GM12878 (cell line): ENCODE measurements at regions not wholly inside any gene's neighbourhood (a gene's known extent, or its start where the extent isn't known, plus 50 kb on each side); places are given as distances from the start of the nearest gene placed in this dataset.

Experiments used
- ATAC-seq: fragments of 200-7000 bp; cut with Tn5 transposase; 3 replicates; pipeline ENCODE4 v1.9.1; 2020; ENCODE audit warnings: mild to moderate bottlenecking, moderate library complexity
- BruUV-seq: library from RNA; stranded (reverse); fragments of 400-500 nt; replicated peaks from 2 replicates; lab custom pipeline; 2021; lab: Mats Ljungman, UMichigan
- CTCF ChIA-PET: fragments of 300-600 bp; sonication (Branson Sonifier 250); formaldehyde crosslinking; extraction: SDS; loops from one replicate; lab custom pipeline; 2021; ENCODE audit warnings: inconsistent platforms; lab: Yijun Ruan, JAX
- POLR2A ChIA-PET: fragments of 350-600 bp; formaldehyde crosslinking; extraction: SDS; loops from one replicate; lab custom pipeline; 2021; ENCODE audit warnings: inconsistent platforms; lab: Charles Lee
- RAD21 ChIA-PET: fragments of 300-600 bp; sonication (Branson Sonifier 250); formaldehyde crosslinking; loops from one replicate; lab custom pipeline; 2023; ENCODE audit warnings: antibody characterized with exemption; ENCODE audit not compliant: unreplicated experiment; lab: Charles Lee
- SMC1A ChIA-PET: fragments of 300-600 bp; sonication (Branson Sonifier 250); formaldehyde crosslinking; loops from one replicate; lab custom pipeline; 2023; ENCODE audit not compliant: unreplicated experiment, uncharacterized antibody; lab: Charles Lee
- DNase-seq: peaks from one replicate; pipeline ENCODE4 v3.0.0-alpha.2; 2011; ENCODE audit warnings: low read depth, low spot score
- FAIRE-seq: peaks from 3 replicates; lab custom pipeline; 2011; peaks lifted over from hg19 to GRCh38; lab: Jason Lieb, UNC
- H2AFZ ChIP-seq: 2 replicates; pipeline ENCODE4 v1.6.0; 2011; ENCODE audit warnings: low read depth, low read length, control low read depth; ENCODE audit not compliant: control insufficient read depth
- H3K27ac ChIP-seq: 2 replicates; pipeline ENCODE4 v1.5.1; 2011; ENCODE audit warnings: control low read depth; ENCODE audit not compliant: control insufficient read depth, insufficient read depth
- H3K27me3 ChIP-seq, 2 experiments: replicated peaks in 1 of 2; 2 replicates each; pipeline versions ENCODE4 v1.6.0 to v1.6.1; 2011; ENCODE audit warnings: low read length in 1 of 2; ENCODE audit not compliant: control insufficient read depth in 2 of 2, insufficient read depth in 2 of 2
- H3K36me3 ChIP-seq, 2 experiments: 2 replicates each; pipeline ENCODE4 v1.5.1; 2011; ENCODE audit warnings: low read length in 1 of 2; ENCODE audit not compliant: control insufficient read depth in 2 of 2, insufficient read depth in 2 of 2
- H3K4me1 ChIP-seq: 2 replicates; pipeline ENCODE4 v1.6.1; 2011; ENCODE audit warnings: mild to moderate bottlenecking, low read length, moderate library complexity, mixed read lengths; ENCODE audit not compliant: control insufficient read depth, insufficient read depth
- H3K4me2 ChIP-seq: 2 replicates; pipeline ENCODE4 v1.6.0; 2011; ENCODE audit warnings: control low read depth; ENCODE audit not compliant: control insufficient read depth, insufficient read depth
- H3K4me3 ChIP-seq: fragments of 200-600 bp; sonication (generic); 2 replicates; pipeline ENCODE4 v1.5.1; 2016
- H3K79me2 ChIP-seq: 2 replicates; pipeline ENCODE4 v1.6.0; 2011; ENCODE audit warnings: low read length; ENCODE audit not compliant: control insufficient read depth, insufficient read depth
- H3K9ac ChIP-seq: 2 replicates; pipeline ENCODE4 v1.8.0; 2011; ENCODE audit warnings: low read length, control low read depth, mixed read lengths; ENCODE audit not compliant: control insufficient read depth, insufficient read depth
- H3K9me3 ChIP-seq: replicated peaks from 3 replicates; pipeline ENCODE4 v1.5.1; 2011; ENCODE audit warnings: mild to moderate bottlenecking, low read length; ENCODE audit not compliant: control insufficient read depth, insufficient read depth
- H4K20me1 ChIP-seq: 2 replicates; pipeline ENCODE4 v1.6.0; 2011; ENCODE audit not compliant: control insufficient read depth, insufficient read depth
- ASH2L ChIP-seq: fragments of 300-600, 200-600 bp; sonication (generic); IDR thresholded peaks from 2 replicates; pipeline ENCODE4 v1.6.1; 2017; ENCODE audit warnings: low read depth, mild to moderate bottlenecking, borderline replicate concordance
- BHLHE40 ChIP-seq, 2 experiments: fragments of 450-650 bp in 1 of 2; IDR thresholded peaks; 2 replicates each; pipeline ENCODE4 v1.6.1; 2011 to 2017; ENCODE audit warnings: low read depth in 2 of 2, borderline replicate concordance in 1 of 2, improper control_type of control experiment in 1 of 2, low read length in 1 of 2, mild to moderate bottlenecking in 1 of 2
- KDM1A ChIP-seq: fragments of 200-600 bp; sonication (generic); IDR thresholded peaks from 2 replicates; pipeline ENCODE4 v1.6.1; 2016; ENCODE audit warnings: borderline replicate concordance
- MEF2B ChIP-seq: fragments of 450-650 bp; IDR thresholded peaks from 2 replicates; pipeline ENCODE4 v1.6.1; 2018; ENCODE audit warnings: mild to moderate bottlenecking, moderate library complexity; ENCODE audit not compliant: partially characterized antibody, poor library complexity, severe bottlenecking
- NR2F1 ChIP-seq: fragments of 450-650 bp; conservative IDR thresholded peaks from 2 replicates; pipeline ENCODE4 v1.6.1; 2017; ENCODE audit warnings: mild to moderate bottlenecking
- TBL1XR1 ChIP-seq: IDR thresholded peaks from 2 replicates; pipeline ENCODE4 v1.6.1; 2012; ENCODE audit warnings: low read depth, low read length, improper control_type of control experiment
- WRNIP1 ChIP-seq: IDR thresholded peaks from 2 replicates; pipeline ENCODE4 v1.6.1; 2011; ENCODE audit warnings: low read depth, low read length, improper control_type of control experiment, borderline replicate concordance
- YY1 ChIP-seq: IDR thresholded peaks from 2 replicates; pipeline ENCODE4 v1.6.1; 2011; ENCODE audit warnings: low read depth, mild to moderate bottlenecking, low read length
- WGBS: methylation state at CpG from one replicate; pipeline ENCODE4 v1.1.6; 2016; ENCODE audit warnings: low lambda C conversion rate; ENCODE audit not compliant: insufficient replicate concordance, insufficient coverage; ENCODE audit errors: missing lambda C conversion rate; 5-methylcytosine and 5-hydroxymethylcytosine counted together
- in situ Hi-C: fragments of 300-500 bp; cut with MboI; formaldehyde crosslinking; loops from 9 replicates; pipeline ENCODE4 v1.14.3; 2018; ENCODE audit warnings: mixed read lengths
- intact Hi-C: fragments of 100-400 bp; cut with micrococcal nuclease; formaldehyde crosslinking; loops from one replicate; pipeline ENCODE4 v1.14.2; 2022; ENCODE audit not compliant: unreplicated experiment
- TF ChIP-seq, protein P1 (sequence below): fragments of 450-650 bp; IDR thresholded peaks from 2 replicates; pipeline ENCODE4 v1.6.1; 2016; ENCODE audit warnings: mild to moderate bottlenecking, moderate library complexity, borderline replicate concordance
- TF ChIP-seq, protein P2 (sequence below): fragments of 450-650 bp; IDR thresholded peaks from 2 replicates; pipeline ENCODE4 v1.6.1; 2016; ENCODE audit warnings: mild to moderate bottlenecking

DNA sequence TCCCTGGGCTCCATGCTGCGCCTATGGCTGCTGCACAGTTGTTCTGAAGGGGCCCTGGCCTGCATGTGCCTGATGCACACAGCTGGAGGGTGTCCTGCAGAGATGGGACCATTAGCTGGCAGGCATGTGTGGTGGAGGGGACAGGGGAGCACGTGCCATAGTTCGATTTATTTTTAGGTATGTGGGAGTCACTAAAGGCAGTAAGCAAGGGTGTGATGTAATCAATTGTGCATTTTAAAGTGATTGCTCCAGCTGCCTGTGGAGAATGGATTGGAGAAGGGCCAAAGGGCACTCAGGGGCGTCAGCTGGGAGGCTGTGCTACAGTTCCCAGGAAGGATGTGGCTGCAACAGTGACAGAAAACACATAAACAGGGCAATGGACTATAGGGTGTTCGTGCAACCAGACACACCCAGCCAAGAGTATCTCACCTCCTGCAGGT, 205.1 kb downstream of the ARL4C start:
- ATAC-seq (peak; percentile 27), DNase-seq (no peak), FAIRE-seq (no peak)
- H3K9ac ChIP-seq, result no peak overlapping the region
- H3K4me2 ChIP-seq, result peak overlapping the region; percentile 33; the same call in 1 of the 2 replicates
- ChIA-PET SMC1A (interaction anchor here (0.5 to 2.3 kb wide), 5 partner anchors 12 to 192 kb away, joined by 3 to 9 read pairs (median 3); no protein-coding TSS in a partner anchor), POLR2A (no interaction called here), CTCF (interaction anchor here (0.6 to 1.3 kb wide), 3 partner anchors 209 to 887 kb away, joined by 3 read pairs; no protein-coding TSS in a partner anchor), RAD21 (interaction anchor here (0.9 to 1.0 kb wide), 2 partner anchors 17 to 205 kb away, joined by 3 to 5 read pairs; partner anchors contain the start of gene ARL4C)
- no peaks in the 10 kb centered on the region for H3K27me3 ChIP-seq
- intact Hi-C loops, result loop anchor here (1.0 to 5.0 kb wide), 4 partner anchors 17 to 200 kb away; no protein-coding TSS in a partner anchor
- no peak overlapping the region; the same call in 1 of the 2 replicates for H3K4me3 ChIP-seq
- TF ChIP-seq BHLHE40 (IDR thresholded peaks at IDR 0.05; ENCODE audit: borderline replicate concordance in 1 of 2, low read depth in 2 of 2, low read length in 1 of 2), result peak; percentile 71
- TF ChIP-seq KDM1A, result no peak
- TF ChIP-seq WRNIP1, result no peak
- 0 out of 2 replicates have a peak, but pooled peaks have one; percentile 20 for TF ChIP-seq NR2F1
- TF ChIP-seq, protein P1, sequence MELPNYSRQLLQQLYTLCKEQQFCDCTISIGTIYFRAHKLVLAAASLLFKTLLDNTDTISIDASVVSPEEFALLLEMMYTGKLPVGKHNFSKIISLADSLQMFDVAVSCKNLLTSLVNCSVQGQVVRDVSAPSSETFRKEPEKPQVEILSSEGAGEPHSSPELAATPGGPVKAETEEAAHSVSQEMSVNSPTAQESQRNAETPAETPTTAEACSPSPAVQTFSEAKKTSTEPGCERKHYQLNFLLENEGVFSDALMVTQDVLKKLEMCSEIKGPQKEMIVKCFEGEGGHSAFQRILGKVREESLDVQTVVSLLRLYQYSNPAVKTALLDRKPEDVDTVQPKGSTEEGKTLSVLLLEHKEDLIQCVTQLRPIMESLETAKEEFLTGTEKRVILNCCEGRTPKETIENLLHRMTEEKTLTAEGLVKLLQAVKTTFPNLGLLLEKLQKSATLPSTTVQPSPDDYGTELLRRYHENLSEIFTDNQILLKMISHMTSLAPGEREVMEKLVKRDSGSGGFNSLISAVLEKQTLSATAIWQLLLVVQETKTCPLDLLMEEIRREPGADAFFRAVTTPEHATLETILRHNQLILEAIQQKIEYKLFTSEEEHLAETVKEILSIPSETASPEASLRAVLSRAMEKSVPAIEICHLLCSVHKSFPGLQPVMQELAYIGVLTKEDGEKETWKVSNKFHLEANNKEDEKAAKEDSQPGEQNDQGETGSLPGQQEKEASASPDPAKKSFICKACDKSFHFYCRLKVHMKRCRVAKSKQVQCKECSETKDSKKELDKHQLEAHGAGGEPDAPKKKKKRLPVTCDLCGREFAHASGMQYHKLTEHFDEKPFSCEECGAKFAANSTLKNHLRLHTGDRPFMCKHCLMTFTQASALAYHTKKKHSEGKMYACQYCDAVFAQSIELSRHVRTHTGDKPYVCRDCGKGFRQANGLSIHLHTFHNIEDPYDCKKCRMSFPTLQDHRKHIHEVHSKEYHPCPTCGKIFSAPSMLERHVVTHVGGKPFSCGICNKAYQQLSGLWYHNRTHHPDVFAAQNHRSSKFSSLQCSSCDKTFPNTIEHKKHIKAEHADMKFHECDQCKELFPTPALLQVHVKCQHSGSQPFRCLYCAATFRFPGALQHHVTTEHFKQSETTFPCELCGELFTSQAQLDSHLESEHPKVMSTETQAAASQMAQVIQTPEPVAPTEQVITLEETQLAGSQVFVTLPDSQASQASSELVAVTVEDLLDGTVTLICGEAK, result no peak
- no peak for TF ChIP-seq TBL1XR1
- 0 out of 2 replicates have a peak, but pooled peaks have one; percentile 7 for TF ChIP-seq ASH2L
- TF ChIP-seq, protein P2, sequence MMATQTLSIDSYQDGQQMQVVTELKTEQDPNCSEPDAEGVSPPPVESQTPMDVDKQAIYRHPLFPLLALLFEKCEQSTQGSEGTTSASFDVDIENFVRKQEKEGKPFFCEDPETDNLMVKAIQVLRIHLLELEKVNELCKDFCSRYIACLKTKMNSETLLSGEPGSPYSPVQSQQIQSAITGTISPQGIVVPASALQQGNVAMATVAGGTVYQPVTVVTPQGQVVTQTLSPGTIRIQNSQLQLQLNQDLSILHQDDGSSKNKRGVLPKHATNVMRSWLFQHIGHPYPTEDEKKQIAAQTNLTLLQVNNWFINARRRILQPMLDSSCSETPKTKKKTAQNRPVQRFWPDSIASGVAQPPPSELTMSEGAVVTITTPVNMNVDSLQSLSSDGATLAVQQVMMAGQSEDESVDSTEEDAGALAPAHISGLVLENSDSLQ, result no peak
- no peak for TF ChIP-seq YY1
- TF ChIP-seq MEF2B, result no peak
- no TSS peak for BruUV-seq
- H3K4me1 ChIP-seq, result peaks cover 39% of the 10 kb centered on the region
- no peaks in the 10 kb centered on the region for H3K79me2 ChIP-seq
- H4K20me1 ChIP-seq, result no peaks in the 10 kb centered on the region
- no peaks in the 10 kb centered on the region; the same call in 2 of the 3 replicates for H3K9me3 ChIP-seq
- H2AFZ ChIP-seq, result no peak overlapping the region; the same call in 1 of the 2 replicates
- peak overlapping the region; percentile 77 for H3K27ac ChIP-seq
- in situ Hi-C loops, result no loop called here
- no peaks in the 10 kb centered on the region for H3K36me3 ChIP-seq
- 15% methylated on average over 5 of the region's 5 CpGs for WGBS
